WTC11 (cell line): ENCODE measurements at regions not wholly inside any gene's neighbourhood (a gene's known extent, or its start where the extent isn't known, plus 50 kb on each side); places are given as distances from the start of the nearest gene placed in this dataset.

Experiments used
- ATAC-seq: fragments of 200-7000 bp; cut with Tn5 transposase; 2 replicates; pipeline ENCODE4 v1.10.0; 2021; ENCODE audit warnings: mild to moderate bottlenecking, moderate library complexity
- CTCF ChIA-PET: fragments of 300-600 bp; sonication (Branson Sonifier 250); formaldehyde crosslinking; loops from one replicate; lab custom pipeline; 2021; ENCODE audit warnings: antibody characterized with exemption; lab: Charles Lee
- POLR2A ChIA-PET: fragments of 350-600 bp; sonication (Branson Sonifier 250); formaldehyde crosslinking; loops from one replicate; lab custom pipeline; 2021; ENCODE audit warnings: antibody characterized with exemption; lab: Charles Lee
- DNase-seq: peaks from one replicate; pipeline ENCODE4 v3.0.0; 2021; ENCODE audit warnings: low spot score
- H3K27ac Mint-ChIP-seq: 2 replicates; pipeline ENCODE4 v1.8.0; 2021; ENCODE audit warnings: mixed read lengths
- H3K27me3 Mint-ChIP-seq: 2 replicates; pipeline ENCODE4 v1.8.0; 2021; ENCODE audit warnings: low read depth, mild to moderate bottlenecking, moderate library complexity, mixed read lengths
- H3K36me3 Mint-ChIP-seq: 2 replicates; pipeline ENCODE4 v1.8.0; 2021; ENCODE audit warnings: mixed read lengths
- H3K4me1 Mint-ChIP-seq: 2 replicates; pipeline ENCODE4 v1.8.0; 2022; ENCODE audit warnings: mixed read lengths
- H3K4me3 Mint-ChIP-seq: 2 replicates; pipeline ENCODE4 v1.8.0; 2021; ENCODE audit warnings: mild to moderate bottlenecking, moderate library complexity, mixed read lengths
- H3K9me3 Mint-ChIP-seq: 2 replicates; pipeline ENCODE4 v1.8.0; 2021; ENCODE audit warnings: mixed read lengths
- ARID4B ChIP-seq: sonication (generic); formaldehyde crosslinking; IDR thresholded peaks from 2 replicates; pipeline ENCODE4 v1.8.0; 2023; ENCODE audit warnings: missing genetic modification reagents, mild to moderate bottlenecking, borderline replicate concordance
- ELF4 ChIP-seq: sonication (generic); formaldehyde crosslinking; IDR thresholded peaks from 2 replicates; pipeline ENCODE4 v1.8.1; 2022; ENCODE audit warnings: low read depth, mild to moderate bottlenecking, moderate library complexity, missing genetic modification reagents
- ETV6 ChIP-seq: sonication (generic); formaldehyde crosslinking; IDR thresholded peaks from 2 replicates; pipeline ENCODE4 v1.8.1; 2022; ENCODE audit warnings: mild to moderate bottlenecking, missing genetic modification reagents
- FOXP4 ChIP-seq: sonication (generic); formaldehyde crosslinking; IDR thresholded peaks from 2 replicates; pipeline ENCODE4 v1.8.0; 2022; ENCODE audit warnings: mild to moderate bottlenecking, missing genetic modification reagents
- IRF2 ChIP-seq: sonication (generic); formaldehyde crosslinking; IDR thresholded peaks from 2 replicates; pipeline ENCODE4 v1.8.0; 2022; ENCODE audit warnings: low read depth, missing genetic modification reagents, borderline replicate concordance
- NFE2L1 ChIP-seq: sonication (generic); formaldehyde crosslinking; IDR thresholded peaks from 2 replicates; pipeline ENCODE4 v1.8.1; 2023; ENCODE audit warnings: missing genetic modification reagents
- PRRX2 ChIP-seq: fragments of 250-450 bp; sonication (Bioruptor Pico); IDR thresholded peaks from 2 replicates; pipeline ENCODE4 v1.8.0; 2021; ENCODE audit warnings: mild to moderate bottlenecking
- SOX15 ChIP-seq: fragments of 250-450 bp; sonication (Bioruptor Pico); IDR thresholded peaks from 2 replicates; pipeline ENCODE4 v1.9.0; 2021; ENCODE audit warnings: mild to moderate bottlenecking
- TCF7 ChIP-seq: sonication (generic); formaldehyde crosslinking; IDR thresholded peaks from 2 replicates; pipeline ENCODE4 v1.8.0; 2022; ENCODE audit warnings: mild to moderate bottlenecking, low read depth, missing genetic modification reagents, moderate library complexity
- USF2 ChIP-seq: sonication (generic); formaldehyde crosslinking; IDR thresholded peaks from 2 replicates; pipeline ENCODE4 v1.8.1; 2023; ENCODE audit warnings: mild to moderate bottlenecking, missing genetic modification reagents, moderate library complexity
- ZBTB21 ChIP-seq: sonication (generic); formaldehyde crosslinking; IDR thresholded peaks from 2 replicates; pipeline ENCODE4 v1.8.1; 2023; ENCODE audit warnings: mild to moderate bottlenecking, missing genetic modification reagents, borderline replicate concordance
- ZMAT4 ChIP-seq: fragments of 250-450 bp; sonication (Bioruptor Pico); IDR thresholded peaks from 2 replicates; pipeline ENCODE4 v1.9.0; 2021; ENCODE audit warnings: mild to moderate bottlenecking
- ZNF138 ChIP-seq: sonication (generic); formaldehyde crosslinking; conservative IDR thresholded peaks from 2 replicates; pipeline ENCODE4 v1.8.1; 2022; ENCODE audit warnings: mild to moderate bottlenecking, moderate library complexity, missing genetic modification reagents
- ZNF219 ChIP-seq: sonication (generic); formaldehyde crosslinking; IDR thresholded peaks from 2 replicates; pipeline ENCODE4 v1.8.0; 2023; ENCODE audit warnings: missing genetic modification reagents, mild to moderate bottlenecking, borderline replicate concordance
- ZNF317 ChIP-seq: sonication (generic); formaldehyde crosslinking; IDR thresholded peaks from 2 replicates; pipeline ENCODE4 v1.8.1; 2023; ENCODE audit warnings: low read depth, mild to moderate bottlenecking, moderate library complexity, missing genetic modification reagents, borderline replicate concordance
- ZNF425 ChIP-seq: fragments of 250-450 bp; sonication (Bioruptor Pico); conservative IDR thresholded peaks from 2 replicates; pipeline ENCODE4 v1.9.0; 2021; ENCODE audit warnings: mild to moderate bottlenecking
- ZNF671 ChIP-seq: fragments of 250-450 bp; sonication (Bioruptor Pico); IDR thresholded peaks from 2 replicates; pipeline ENCODE4 v1.8.0; 2021; ENCODE audit warnings: mild to moderate bottlenecking
- TF ChIP-seq, protein P1 (sequence below): fragments of 250-450 bp; sonication (Bioruptor Pico); IDR thresholded peaks from 2 replicates; pipeline ENCODE4 v1.9.0; 2021; ENCODE audit warnings: mild to moderate bottlenecking, borderline replicate concordance

- no peak for TF ChIP-seq ZNF425 (CRISPR knock-in tag)
- TF ChIP-seq ZNF317 (CRISPR knock-in tag) = no peak
- no peak for TF ChIP-seq ZBTB21
- no peak for TF ChIP-seq ZMAT4 (CRISPR knock-in tag)
- TF ChIP-seq ZNF219 (CRISPR knock-in tag) = no peak
- TF ChIP-seq SOX15 = no peak
- no peak for TF ChIP-seq ZNF671 (CRISPR knock-in tag)
- TF ChIP-seq NFE2L1 = no peak
Observed at GRCh38 chr21:38970765-38971164, 165.0 kb downstream of the ETS2 start (continued).

DNA sequence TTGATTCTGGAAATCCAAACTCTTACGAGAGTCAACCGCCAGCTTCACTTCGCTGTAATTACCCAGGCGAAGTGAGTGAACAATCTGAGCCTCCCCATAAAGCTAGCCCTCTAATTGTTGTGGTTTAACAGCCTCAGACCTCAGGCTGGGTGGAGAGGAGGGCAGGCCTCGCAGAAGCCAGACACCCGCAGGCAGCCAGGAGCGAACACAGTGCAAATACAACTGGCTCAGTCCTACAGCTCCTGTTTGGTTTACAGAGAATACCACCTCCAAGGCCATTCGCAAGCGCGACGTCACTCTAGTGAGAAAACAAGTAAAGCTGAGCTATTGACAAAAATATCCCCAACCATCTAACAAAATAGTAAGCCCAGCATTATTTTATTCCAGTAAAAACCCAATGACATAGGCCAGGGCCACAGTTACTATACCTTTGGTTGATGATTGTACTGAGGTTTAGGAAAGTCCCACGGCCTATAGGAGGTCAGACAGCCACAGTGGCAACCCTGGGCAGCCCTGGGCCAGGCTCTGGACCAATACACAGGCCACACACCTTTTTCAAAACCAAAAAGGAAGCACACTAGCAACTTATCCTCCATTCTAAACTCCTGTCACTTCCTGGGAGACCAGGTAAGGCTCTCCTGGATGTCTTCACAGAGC is 163.3 kb downstream of the ETS2 start:
- POLR2A ChIA-PET = no interaction called here
- CTCF ChIA-PET = no interaction called here

More for the DNA sequence above, 163.3 kb downstream of the ETS2 start:
- no peak overlapping the region for H3K4me3 Mint-ChIP-seq
- TF ChIP-seq IRF2 (CRISPR knock-in tag) (no peak), ETV6 (no peak), ARID4B (CRISPR knock-in tag) (no peak), ZNF671 (CRISPR knock-in tag) (no peak), ZNF138 (no peak), ELF4 (CRISPR knock-in tag) (no peak), FOXP4 (CRISPR knock-in tag) (no peak), PRRX2 (CRISPR knock-in tag) (no peak), USF2 (no peak), TCF7 (CRISPR knock-in tag) (no peak)
- TF ChIP-seq, protein P1, sequence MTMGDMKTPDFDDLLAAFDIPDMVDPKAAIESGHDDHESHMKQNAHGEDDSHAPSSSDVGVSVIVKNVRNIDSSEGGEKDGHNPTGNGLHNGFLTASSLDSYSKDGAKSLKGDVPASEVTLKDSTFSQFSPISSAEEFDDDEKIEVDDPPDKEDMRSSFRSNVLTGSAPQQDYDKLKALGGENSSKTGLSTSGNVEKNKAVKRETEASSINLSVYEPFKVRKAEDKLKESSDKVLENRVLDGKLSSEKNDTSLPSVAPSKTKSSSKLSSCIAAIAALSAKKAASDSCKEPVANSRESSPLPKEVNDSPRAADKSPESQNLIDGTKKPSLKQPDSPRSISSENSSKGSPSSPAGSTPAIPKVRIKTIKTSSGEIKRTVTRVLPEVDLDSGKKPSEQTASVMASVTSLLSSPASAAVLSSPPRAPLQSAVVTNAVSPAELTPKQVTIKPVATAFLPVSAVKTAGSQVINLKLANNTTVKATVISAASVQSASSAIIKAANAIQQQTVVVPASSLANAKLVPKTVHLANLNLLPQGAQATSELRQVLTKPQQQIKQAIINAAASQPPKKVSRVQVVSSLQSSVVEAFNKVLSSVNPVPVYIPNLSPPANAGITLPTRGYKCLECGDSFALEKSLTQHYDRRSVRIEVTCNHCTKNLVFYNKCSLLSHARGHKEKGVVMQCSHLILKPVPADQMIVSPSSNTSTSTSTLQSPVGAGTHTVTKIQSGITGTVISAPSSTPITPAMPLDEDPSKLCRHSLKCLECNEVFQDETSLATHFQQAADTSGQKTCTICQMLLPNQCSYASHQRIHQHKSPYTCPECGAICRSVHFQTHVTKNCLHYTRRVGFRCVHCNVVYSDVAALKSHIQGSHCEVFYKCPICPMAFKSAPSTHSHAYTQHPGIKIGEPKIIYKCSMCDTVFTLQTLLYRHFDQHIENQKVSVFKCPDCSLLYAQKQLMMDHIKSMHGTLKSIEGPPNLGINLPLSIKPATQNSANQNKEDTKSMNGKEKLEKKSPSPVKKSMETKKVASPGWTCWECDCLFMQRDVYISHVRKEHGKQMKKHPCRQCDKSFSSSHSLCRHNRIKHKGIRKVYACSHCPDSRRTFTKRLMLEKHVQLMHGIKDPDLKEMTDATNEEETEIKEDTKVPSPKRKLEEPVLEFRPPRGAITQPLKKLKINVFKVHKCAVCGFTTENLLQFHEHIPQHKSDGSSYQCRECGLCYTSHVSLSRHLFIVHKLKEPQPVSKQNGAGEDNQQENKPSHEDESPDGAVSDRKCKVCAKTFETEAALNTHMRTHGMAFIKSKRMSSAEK (CRISPR knock-in tag) = no peak
- TF ChIP-seq, all 79 proteins: peak for 0
- Mint-ChIP-seq H3K9me3 (no peaks in the 10 kb centered on the region), H3K27ac (no peak overlapping the region), H3K27me3 (no peaks in the 10 kb centered on the region; the same call in 1 of the 2 replicates), H3K36me3 (no peaks in the 10 kb centered on the region), H3K4me1 (peaks cover 17% of the 10 kb centered on the region)
- DNase-seq = no peak
- ATAC-seq = no peak
